Mucosa of rectum (tissue), 2 donors: ENCODE measurements at regions not wholly inside any gene's neighbourhood (a gene's known extent, or its start where the extent isn't known, plus 50 kb on each side); places are given as distances from the start of the nearest gene placed in this dataset.

Experiments used
- H3K27ac ChIP-seq, 2 donors: one replicate each; pipeline ENCODE4 v1.7.0; 2013; ENCODE audit warnings: inconsistent platforms in 2 of 2, low read depth in 2 of 2, low read length in 2 of 2
- H3K27me3 ChIP-seq, 2 donors: one replicate each; pipeline ENCODE4 v1.7.0; 2013; ENCODE audit warnings: low read length in 2 of 2; ENCODE audit not compliant: control insufficient read depth in 2 of 2, insufficient read depth in 2 of 2
- H3K36me3 ChIP-seq, 2 donors: one replicate each; pipeline ENCODE4 v1.7.0; 2013; ENCODE audit warnings: low read length in 2 of 2; ENCODE audit not compliant: control insufficient read depth in 2 of 2, insufficient read depth in 2 of 2
- H3K4me1 ChIP-seq, 2 donors: one replicate each; pipeline ENCODE4 v1.7.0; 2013; ENCODE audit warnings: low read length in 2 of 2, mild to moderate bottlenecking in 1 of 2; ENCODE audit not compliant: control insufficient read depth in 2 of 2, insufficient read depth in 2 of 2
- H3K4me3 ChIP-seq, 2 donors: one replicate each; pipeline ENCODE4 v1.7.0; 2013; ENCODE audit warnings: low read length in 2 of 2
- H3K9ac ChIP-seq, 2 donors: one replicate each; pipeline ENCODE4 v1.7.0; 2013; ENCODE audit warnings: low read length in 2 of 2, low read depth in 1 of 2, mild to moderate bottlenecking in 1 of 2
- H3K9me3 ChIP-seq, 2 donors: one replicate each; pipeline ENCODE4 v1.7.0; 2013; ENCODE audit warnings: low read length in 2 of 2; ENCODE audit not compliant: control insufficient read depth in 2 of 2
- donor health status: healthy.
- donor health status: Normal muscosa, but diverticular disease.

GRCh38 chr6:1244941-1245340 is 67.0 kb upstream of the FOXQ1 start:
- Histone ChIP-seq H3K4me3 (no peak overlapping the region), H3K9ac (no peak overlapping the region), H3K4me1 (no peaks in the 10 kb centered on the region), H3K36me3 (no peaks in the 10 kb centered on the region), H3K27ac (no peak overlapping the region), H3K27me3 (peaks cover 0 to under 1% of the 10 kb centered on the region in 2 donors), H3K9me3 (no peaks in the 10 kb centered on the region)

GRCh38 chr6:1244278-1244677 is 67.6 kb upstream of the FOXQ1 start:
- no peaks in the 10 kb centered on the region for H3K4me1 ChIP-seq
- no peaks in the 10 kb centered on the region for H3K36me3 ChIP-seq
- H3K27ac ChIP-seq: no peak overlapping the region
- peaks cover 0 to 3% of the 10 kb centered on the region in 2 donors for H3K27me3 ChIP-seq
- no peak overlapping the region for H3K9ac ChIP-seq
- H3K9me3 ChIP-seq: no peaks in the 10 kb centered on the region
- no peak overlapping the region for H3K4me3 ChIP-seq

GRCh38 chr6:1242446-1242845 is 69.5 kb upstream of the FOXQ1 start:
- H3K4me3 ChIP-seq: no peak overlapping the region
- H3K9ac ChIP-seq: no peak overlapping the region
- peaks cover 0 to 3% of the 10 kb centered on the region in 2 donors for H3K27me3 ChIP-seq
- H3K36me3 ChIP-seq: no peaks in the 10 kb centered on the region
- peak overlapping the region in 1 of 2 donors; percentile 5 for H3K27ac ChIP-seq
- no peaks in the 10 kb centered on the region for H3K4me1 ChIP-seq
- H3K9me3 ChIP-seq: no peaks in the 10 kb centered on the region

GRCh38 chr6:1242021-1242420 is 69.9 kb upstream of the FOXQ1 start:
- Histone ChIP-seq H3K27ac (peak overlapping the region in 1 of 2 donors; percentile 5), H3K9me3 (no peaks in the 10 kb centered on the region), H3K36me3 (no peaks in the 10 kb centered on the region), H3K4me3 (no peak overlapping the region), H3K9ac (no peak overlapping the region), H3K27me3 (peaks cover 0 to 3% of the 10 kb centered on the region in 2 donors), H3K4me1 (no peaks in the 10 kb centered on the region)

- H3K27ac ChIP-seq: no peak overlapping the region
- no peaks in the 10 kb centered on the region for H3K4me1 ChIP-seq
- H3K9me3 ChIP-seq: no peaks in the 10 kb centered on the region
- H3K9ac ChIP-seq: no peak overlapping the region
- no peaks in the 10 kb centered on the region for H3K36me3 ChIP-seq
- H3K27me3 ChIP-seq: peaks cover 0 to 7% of the 10 kb centered on the region in 2 donors
- H3K4me3 ChIP-seq: no peak overlapping the region
Measured at GRCh38 chr6:1240766-1241318, 71.1 kb upstream of the FOXQ1 start.

- H3K4me1 ChIP-seq: no peaks in the 10 kb centered on the region
- H3K27ac ChIP-seq: no peak overlapping the region
- no peaks in the 10 kb centered on the region for H3K9me3 ChIP-seq
- H3K27me3 ChIP-seq: peaks cover 0 to 7% of the 10 kb centered on the region in 2 donors
- H3K4me3 ChIP-seq: no peak overlapping the region
- no peaks in the 10 kb centered on the region for H3K36me3 ChIP-seq
- H3K9ac ChIP-seq: no peak overlapping the region
Measured at GRCh38 chr6:1239805-1240204, 72.1 kb upstream of the FOXQ1 start.

- no peak overlapping the region for H3K27ac ChIP-seq
- no peak overlapping the region for H3K4me3 ChIP-seq
- no peaks in the 10 kb centered on the region for H3K4me1 ChIP-seq
- H3K27me3 ChIP-seq: peaks cover 0 to 7% of the 10 kb centered on the region in 2 donors
- no peak overlapping the region for H3K9ac ChIP-seq
- H3K36me3 ChIP-seq: no peaks in the 10 kb centered on the region
- H3K9me3 ChIP-seq: no peaks in the 10 kb centered on the region
Measured at GRCh38 chr6:1238040-1238439, 73.9 kb upstream of the FOXQ1 start.

GRCh38 chr6:1237636-1238035 is 74.3 kb upstream of the FOXQ1 start:
- H3K4me3 ChIP-seq: no peak overlapping the region
- no peaks in the 10 kb centered on the region for H3K36me3 ChIP-seq
- H3K9ac ChIP-seq: no peak overlapping the region
- peaks cover 1 to 8% of the 10 kb centered on the region in 2 donors for H3K27me3 ChIP-seq
- H3K4me1 ChIP-seq: no peaks in the 10 kb centered on the region
- H3K9me3 ChIP-seq: no peaks in the 10 kb centered on the region
- no peak overlapping the region for H3K27ac ChIP-seq

GRCh38 chr6:1235825-1236224 is 76.1 kb upstream of the FOXQ1 start:
- Histone ChIP-seq H3K4me3 (no peak overlapping the region), H3K27ac (no peak overlapping the region), H3K4me1 (no peaks in the 10 kb centered on the region), H3K9me3 (no peaks in the 10 kb centered on the region), H3K9ac (no peak overlapping the region), H3K27me3 (peaks cover 3 to 12% of the 10 kb centered on the region in 2 donors), H3K36me3 (no peaks in the 10 kb centered on the region)

GRCh38 chr6:1233924-1234323 is 78.0 kb upstream of the FOXQ1 start:
- H3K27ac ChIP-seq: no peak overlapping the region
- no peak overlapping the region for H3K4me3 ChIP-seq
- H3K9me3 ChIP-seq: no peaks in the 10 kb centered on the region
- peaks cover 3 to 9% of the 10 kb centered on the region in 2 donors for H3K27me3 ChIP-seq
- no peaks in the 10 kb centered on the region for H3K4me1 ChIP-seq
- no peak overlapping the region for H3K9ac ChIP-seq
- H3K36me3 ChIP-seq: no peaks in the 10 kb centered on the region

GRCh38 chr6:1232578-1232977 is 79.3 kb upstream of the FOXQ1 start:
- no peaks in the 10 kb centered on the region for H3K4me1 ChIP-seq
- H3K27me3 ChIP-seq: peaks cover 3 to 9% of the 10 kb centered on the region in 2 donors
- no peak overlapping the region for H3K27ac ChIP-seq
- H3K9me3 ChIP-seq: no peaks in the 10 kb centered on the region
- H3K36me3 ChIP-seq: no peaks in the 10 kb centered on the region
- H3K9ac ChIP-seq: no peak overlapping the region
- H3K4me3 ChIP-seq: no peak overlapping the region
